Brain microvascular endothelial cell (primary cell): ENCODE measurements at regions not wholly inside any gene's neighbourhood (a gene's known extent, or its start where the extent isn't known, plus 50 kb on each side); places are given as distances from the start of the nearest gene placed in this dataset.

Experiments used
- DNase-seq: peaks from one replicate; pipeline ENCODE4 v3.0.0-alpha.2; 2020
- H3K27ac ChIP-seq: fragments of 250-450 bp; sonication (Bioruptor Pico); 2 replicates; pipeline ENCODE4 v1.5.1; 2020; ENCODE audit warnings: mild to moderate bottlenecking, moderate library complexity
- H3K27me3 ChIP-seq: fragments of 250-450 bp; sonication (Bioruptor Pico); replicated peaks from 2 replicates; pipeline ENCODE4 v1.5.1; 2020; ENCODE audit warnings: mild to moderate bottlenecking
- H3K36me3 ChIP-seq: fragments of 250-450 bp; sonication (Bioruptor Pico); replicated peaks from 2 replicates; pipeline ENCODE4 v1.5.1; 2020; ENCODE audit warnings: mild to moderate bottlenecking
- H3K4me3 ChIP-seq: 2 replicates; pipeline ENCODE4 v1.5.1; 2011; ENCODE audit warnings: low read depth, mild to moderate bottlenecking, control low read depth, low read length, moderate library complexity
- in situ Hi-C: cut with HindIII; loops from 2 replicates; pipeline ENCODE4 v1.10.0; 2017; ENCODE audit warnings: low sequenced_read_pairs, low pct_ligation_motif_present
- TF ChIP-seq, protein P1 (sequence below): IDR thresholded peaks from 2 replicates; pipeline ENCODE4 v1.5.1; 2011; ENCODE audit warnings: low read depth, mild to moderate bottlenecking, moderate library complexity, low read length, control low read depth, inconsistent platforms; ENCODE audit errors: missing control alignments

DNA sequence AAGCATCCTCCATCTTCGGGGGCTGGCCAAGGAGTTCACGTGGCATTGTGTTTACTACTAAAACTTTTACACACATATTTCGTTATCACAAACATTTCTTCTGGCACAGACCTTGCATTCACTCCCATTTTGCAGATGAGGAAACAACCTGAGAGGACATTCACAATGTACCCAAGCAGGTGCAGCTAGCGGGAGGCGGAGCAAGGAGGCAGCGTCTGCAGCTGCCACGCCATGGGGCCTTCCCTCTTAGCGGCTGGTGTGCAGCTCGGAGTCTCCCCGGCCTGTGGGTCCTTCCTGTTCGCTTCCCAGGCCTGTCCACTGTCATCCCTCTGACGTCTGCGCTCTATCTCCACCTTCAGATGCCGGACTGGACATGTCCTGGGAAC is 807.8 kb downstream of the TBC1D22A start:
- TF ChIP-seq, protein P1, sequence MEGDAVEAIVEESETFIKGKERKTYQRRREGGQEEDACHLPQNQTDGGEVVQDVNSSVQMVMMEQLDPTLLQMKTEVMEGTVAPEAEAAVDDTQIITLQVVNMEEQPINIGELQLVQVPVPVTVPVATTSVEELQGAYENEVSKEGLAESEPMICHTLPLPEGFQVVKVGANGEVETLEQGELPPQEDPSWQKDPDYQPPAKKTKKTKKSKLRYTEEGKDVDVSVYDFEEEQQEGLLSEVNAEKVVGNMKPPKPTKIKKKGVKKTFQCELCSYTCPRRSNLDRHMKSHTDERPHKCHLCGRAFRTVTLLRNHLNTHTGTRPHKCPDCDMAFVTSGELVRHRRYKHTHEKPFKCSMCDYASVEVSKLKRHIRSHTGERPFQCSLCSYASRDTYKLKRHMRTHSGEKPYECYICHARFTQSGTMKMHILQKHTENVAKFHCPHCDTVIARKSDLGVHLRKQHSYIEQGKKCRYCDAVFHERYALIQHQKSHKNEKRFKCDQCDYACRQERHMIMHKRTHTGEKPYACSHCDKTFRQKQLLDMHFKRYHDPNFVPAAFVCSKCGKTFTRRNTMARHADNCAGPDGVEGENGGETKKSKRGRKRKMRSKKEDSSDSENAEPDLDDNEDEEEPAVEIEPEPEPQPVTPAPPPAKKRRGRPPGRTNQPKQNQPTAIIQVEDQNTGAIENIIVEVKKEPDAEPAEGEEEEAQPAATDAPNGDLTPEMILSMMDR: no peak
- H3K36me3 ChIP-seq: no peaks in the 10 kb centered on the region
- in situ Hi-C loops: no loop called here
- no peak for DNase-seq
- no peak overlapping the region for H3K27ac ChIP-seq
- H3K4me3 ChIP-seq: no peak overlapping the region
- no peaks in the 10 kb centered on the region for H3K27me3 ChIP-seq

DNA sequence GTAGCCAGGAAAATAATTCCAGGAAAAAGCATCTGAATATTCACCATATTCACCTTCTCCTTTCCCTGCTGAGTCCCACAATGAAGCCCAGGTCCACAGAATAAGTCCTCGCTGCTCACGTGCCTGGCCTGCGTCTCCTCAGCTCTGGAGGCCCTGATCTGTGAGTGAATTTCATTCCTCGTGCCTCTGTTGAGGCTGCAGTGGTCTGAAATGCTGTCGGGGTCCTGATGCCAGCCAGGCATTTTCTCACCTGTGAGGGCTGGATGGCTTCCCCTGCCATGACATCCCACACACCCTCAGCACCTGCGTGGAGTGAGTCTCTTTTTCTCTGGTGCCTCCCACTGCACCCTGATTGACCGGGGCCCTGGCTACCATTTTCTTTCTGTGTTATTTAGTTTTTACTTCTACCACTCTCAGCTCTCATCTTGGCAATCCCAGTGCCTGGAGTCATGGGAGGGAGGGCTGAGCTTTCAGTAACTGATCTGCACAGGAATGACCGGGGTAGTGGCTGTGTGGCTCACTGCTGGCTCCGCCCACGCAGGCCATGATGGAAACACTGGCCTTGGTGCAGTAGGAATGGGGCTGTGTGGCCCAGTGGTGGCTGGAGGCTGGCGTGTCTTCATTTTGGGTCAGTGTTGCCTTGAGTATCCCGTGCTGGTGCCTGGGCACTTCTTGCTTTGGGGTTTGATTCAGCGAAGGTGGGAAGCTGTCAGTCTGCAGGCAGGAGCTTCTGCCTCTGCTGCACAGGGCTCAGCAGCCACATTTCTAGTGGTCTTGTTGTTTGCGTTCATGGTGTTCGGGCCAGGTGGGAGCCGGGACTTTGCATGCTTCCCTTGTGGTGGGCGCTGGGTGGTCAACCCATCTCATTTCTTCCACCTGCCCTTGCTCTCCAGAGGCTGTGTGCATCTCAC is 807.2 kb downstream of the TBC1D22A start:
- in situ Hi-C loops: no loop called here

DNA sequence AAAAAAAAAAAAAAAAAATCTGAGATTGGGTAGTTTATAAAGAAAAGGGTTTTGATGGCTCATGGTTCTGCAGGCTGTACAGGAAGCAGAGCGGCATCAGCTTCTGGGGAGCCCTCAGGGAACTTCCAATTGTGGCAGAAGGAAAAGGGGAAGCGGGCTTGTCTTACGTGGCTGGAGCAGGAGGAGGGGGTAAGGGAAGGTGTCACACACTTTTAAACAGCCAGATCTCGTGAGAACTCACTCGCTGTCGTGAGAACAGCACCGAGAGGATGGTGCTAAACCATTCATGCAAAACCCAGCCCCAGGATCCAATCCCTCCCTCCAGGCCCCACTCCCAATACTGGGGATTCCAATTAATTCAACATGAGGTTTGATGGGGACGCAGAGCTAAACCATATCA is 806.2 kb downstream of the TBC1D22A start:
- H3K27me3 ChIP-seq: no peaks in the 10 kb centered on the region
- TF ChIP-seq, protein P1: no peak
- DNase-seq: no peak
- no peak overlapping the region for H3K4me3 ChIP-seq
- H3K27ac ChIP-seq: no peak overlapping the region
- no peaks in the 10 kb centered on the region for H3K36me3 ChIP-seq
- in situ Hi-C loops: no loop called here

More for the DNA sequence above, 807.2 kb downstream of the TBC1D22A start:
- TF ChIP-seq, protein P1: no peak
- H3K27me3 ChIP-seq: no peaks in the 10 kb centered on the region
- H3K27ac ChIP-seq: no peak overlapping the region
- no peak overlapping the region for H3K4me3 ChIP-seq
- DNase-seq: no peak
- no peaks in the 10 kb centered on the region for H3K36me3 ChIP-seq

DNA sequence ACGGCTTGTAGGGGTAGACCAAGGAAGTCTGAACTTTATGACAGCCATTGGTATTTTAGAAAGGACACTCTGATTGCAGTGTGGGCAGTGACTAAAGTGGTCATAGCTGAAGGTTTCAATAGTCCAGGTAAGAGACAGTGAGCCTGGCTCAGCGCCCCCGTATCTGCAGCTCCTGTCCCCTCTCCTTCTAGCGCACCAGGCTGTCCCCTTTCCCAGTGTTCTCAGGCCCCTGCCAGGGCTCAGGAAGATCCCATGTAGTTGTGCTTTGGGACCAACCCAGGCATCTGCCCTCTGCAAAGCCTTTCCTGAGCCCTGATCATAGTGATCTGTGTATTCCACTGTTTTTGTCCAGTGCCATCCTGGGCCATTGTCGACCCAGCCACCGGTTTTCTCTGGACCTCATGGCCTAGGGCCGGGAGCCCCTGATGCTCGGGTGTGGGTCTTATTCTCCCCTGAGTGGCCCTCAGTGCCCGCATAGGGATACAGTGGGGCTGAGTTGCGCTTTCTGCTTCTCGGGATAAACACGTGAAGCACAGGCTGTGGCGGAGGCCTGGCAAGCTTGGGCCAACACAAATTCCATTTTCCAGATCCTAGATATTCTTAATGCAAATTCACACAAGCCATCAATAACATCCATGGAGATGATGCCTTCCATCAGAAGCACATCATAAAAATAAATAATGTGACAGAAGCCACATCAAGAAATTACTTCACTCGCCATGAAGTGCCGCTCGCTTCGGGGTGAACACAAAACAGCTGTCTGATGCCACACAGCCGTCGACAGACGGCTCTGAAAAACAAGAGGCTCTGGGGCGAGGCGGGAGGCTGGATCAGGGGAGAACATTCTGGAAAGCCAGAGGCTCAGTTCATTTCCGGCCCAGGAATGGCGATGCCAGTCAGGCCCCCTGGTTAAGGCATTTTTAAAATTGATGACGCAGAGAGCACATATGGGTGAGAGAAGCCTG is 805.0 kb downstream of the TBC1D22A start:
- in situ Hi-C loops: no loop called here
- TF ChIP-seq, protein P1: no peak
- H3K36me3 ChIP-seq: no peaks in the 10 kb centered on the region
- no peaks in the 10 kb centered on the region for H3K27me3 ChIP-seq
- H3K4me3 ChIP-seq: no peak overlapping the region
- DNase-seq: no peak
- no peak overlapping the region for H3K27ac ChIP-seq

DNA sequence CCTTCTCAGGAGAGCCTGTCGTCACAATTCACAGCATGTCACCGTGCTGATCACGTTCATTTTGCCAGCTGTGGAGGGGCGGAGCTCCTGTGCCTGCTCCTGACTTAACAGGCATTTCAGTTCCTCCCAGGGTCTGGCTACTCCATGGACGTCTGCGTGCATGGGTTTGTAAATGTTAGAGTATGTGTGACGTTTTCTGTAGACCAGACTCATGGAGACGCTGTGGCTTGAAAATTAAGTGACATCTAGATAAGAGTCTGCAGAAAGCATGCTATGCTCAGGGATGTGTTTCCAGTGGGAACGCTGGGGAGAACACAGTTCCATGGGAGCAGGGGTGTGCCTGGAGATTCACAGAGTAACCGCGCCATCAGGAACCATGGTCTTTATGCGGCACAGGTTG is 804.0 kb downstream of the TBC1D22A start:
- no peak for DNase-seq
- in situ Hi-C loops: no loop called here
- Histone ChIP-seq H3K27me3 (no peaks in the 10 kb centered on the region), H3K4me3 (no peak overlapping the region), H3K36me3 (no peaks in the 10 kb centered on the region), H3K27ac (no peak overlapping the region)
- TF ChIP-seq, protein P1: no peak
